Adrenal gland (tissue), 9 donors: ENCODE measurements at regions not wholly inside any gene's neighbourhood (a gene's known extent, or its start where the extent isn't known, plus 50 kb on each side); places are given as distances from the start of the nearest gene placed in this dataset.

ENCODE experiments used
- DNase-seq, 7 donors: peaks; one replicate each; pipeline ENCODE4 v3.0.0-alpha.2; 2019 to 2020
- H3K27ac ChIP-seq, 5 donors: fragments of 200-600 bp; sonication (generic) in 4 of 5; 1 replicate in 3 of 5; 2 replicates in 2 of 5; pipeline versions ENCODE4 v1.5.1 to v1.8.0; 2016 to 2020; ENCODE audit warnings: mild to moderate bottlenecking in 1 of 5
- H3K27me3 ChIP-seq: fragments of 200-600 bp; 2 replicates; pipeline ENCODE4 v1.8.0; 2021
- H3K36me3 ChIP-seq, 2 donors: fragments of 200-600 bp; replicated peaks in 1 of 2; 1 replicate in 1 of 2; 2 replicates in 1 of 2; pipeline versions ENCODE4 v1.5.1 to v1.8.0; 2018 to 2022
- H3K4me1 ChIP-seq, 2 donors: fragments of 200-600 bp; replicated peaks in 1 of 2; 1 replicate in 1 of 2; 2 replicates in 1 of 2; pipeline versions ENCODE4 v1.5.1 to v1.8.0; 2018 to 2021
- H3K4me3 ChIP-seq, 4 donors: fragments of 200-600 bp; sonication (generic) in 3 of 4; one replicate each; pipeline ENCODE4 v1.5.1; 2016 to 2018
- H3K9me3 ChIP-seq, 3 donors: fragments of 200-600 bp; sonication (generic) in 1 of 3; replicated peaks in 1 of 3; 1 replicate in 2 of 3; 2 replicates in 1 of 3; pipeline versions ENCODE4 v1.5.1 to v1.8.0; 2016 to 2021
- CTCF ChIP-seq, 6 experiments: fragments of 450-650 bp in 4 of 6; fragments of 200-600 bp in 2 of 6; sonication (generic) in 1 of 6; IDR thresholded peaks; 1 replicate in 5 of 6; 2 replicates in 1 of 6; pipeline versions ENCODE4 v1.5.1 to v1.8.0; 2016 to 2021; ENCODE audit warnings: antibody characterized with exemption in 6 of 6, mild to moderate bottlenecking in 2 of 6, moderate library complexity in 1 of 6
- POLR2A ChIP-seq, 2 donors: fragments of 450-650 bp; IDR thresholded peaks; one replicate each; pipeline ENCODE4 v1.6.1; 2017; ENCODE audit warnings: antibody characterized with exemption in 2 of 2, mild to moderate bottlenecking in 2 of 2, moderate library complexity in 1 of 2
- WGBS, 4 donors: extraction: QIAGEN DNeasy Blood & Tissue Kit in 2 of 4; methylation state at CpG; one replicate each; pipeline versions ENCODE4 v1.1.5 to v1.1.7; 2013 to 2017; 5-methylcytosine and 5-hydroxymethylcytosine counted together
- intact Hi-C, 2 donors: fragments of 100-400 bp; cut with DNase I; formaldehyde crosslinking; loops; one replicate each; pipeline versions ENCODE4 v1.14.1 to v1.15.0; 2022 to 2023
- donor health status: healthy with polysubstance abuse.
- donor health status: Bipolar disorder and iron deficiency.
- donor health status: DM: yes; HTN: yes; CAD: no.
- donor health status: DM: no; HTN: no; CAD: no.
- donor health status: DM: no; HTN: no; CAD: no.

- H3K27me3 ChIP-seq = no peaks in the 10 kb centered on the region
- H3K36me3 ChIP-seq = no peaks in the 10 kb centered on the region
- no peak overlapping the region for H3K27ac ChIP-seq
- no peak for DNase-seq
- 91 to 95% (median 94%) methylated on average over 2 of the region's 2 CpGs for WGBS, 4 donors
- no peaks in the 10 kb centered on the region for H3K4me1 ChIP-seq
- TF ChIP-seq POLR2A (IDR thresholded peaks at IDR 0.05) (no peak), CTCF (IDR thresholded peaks at IDR 0.05) (no peak)
- no peaks in the 10 kb centered on the region for H3K9me3 ChIP-seq
- no peak overlapping the region for H3K4me3 ChIP-seq
- intact Hi-C loops = no loop called here
Measured at GRCh38 chr21:16406355-16406754, 676.6 kb downstream of the USP25 start.

DNA sequence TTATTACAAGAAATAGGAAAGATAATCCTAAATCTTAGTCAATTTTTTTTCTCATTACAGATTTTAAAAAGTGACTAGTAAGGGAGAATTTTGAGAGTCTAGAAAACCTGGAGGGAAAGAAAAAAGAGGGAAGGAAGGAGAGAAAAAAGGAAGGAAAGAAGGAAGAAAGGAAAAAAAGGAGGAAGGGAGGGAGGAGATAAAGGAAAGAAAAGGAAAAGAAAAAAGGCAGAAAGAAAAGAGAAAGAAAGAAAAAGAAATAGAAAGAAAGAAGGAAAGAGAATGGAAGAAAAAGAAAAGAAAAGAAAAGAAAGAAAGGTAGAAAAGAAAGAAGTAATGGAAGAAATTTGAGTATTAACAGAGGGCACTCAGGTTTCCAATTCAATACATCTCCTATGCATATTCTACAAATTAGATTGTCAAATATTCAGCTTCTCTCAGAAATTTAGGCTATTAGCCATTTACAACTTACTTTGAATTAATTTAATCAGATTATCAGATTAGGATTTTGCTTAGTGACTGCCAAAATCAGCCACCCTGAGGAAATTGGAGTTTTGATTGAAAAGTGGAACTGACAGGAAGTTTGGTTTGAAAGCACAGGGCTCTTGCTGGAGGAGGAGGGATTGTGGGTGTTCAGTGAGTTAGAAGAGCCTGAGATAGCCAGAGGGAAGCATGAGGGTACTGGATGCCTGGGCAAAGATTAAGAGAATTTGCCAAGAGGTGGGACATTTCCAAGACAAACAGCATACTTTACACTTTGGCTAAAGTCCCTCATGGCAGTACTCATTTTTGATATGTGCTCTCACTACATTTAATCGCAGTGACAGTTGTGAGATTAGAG is 677.8 kb downstream of the USP25 start:
- Histone ChIP-seq H3K36me3 (no peaks in the 10 kb centered on the region), H3K27ac (no peak overlapping the region), H3K27me3 (no peaks in the 10 kb centered on the region), H3K4me1 (no peaks in the 10 kb centered on the region), H3K9me3 (no peaks in the 10 kb centered on the region), H3K4me3 (no peak overlapping the region)
- no peak for DNase-seq
- no peak for TF ChIP-seq CTCF (IDR thresholded peaks at IDR 0.05)
- TF ChIP-seq POLR2A (IDR thresholded peaks at IDR 0.05) = no peak
- WGBS, 4 donors = 83 to 93% (median 89%) methylated on average over 1 of the region's 1 CpG
- intact Hi-C loops = no loop called here

DNA sequence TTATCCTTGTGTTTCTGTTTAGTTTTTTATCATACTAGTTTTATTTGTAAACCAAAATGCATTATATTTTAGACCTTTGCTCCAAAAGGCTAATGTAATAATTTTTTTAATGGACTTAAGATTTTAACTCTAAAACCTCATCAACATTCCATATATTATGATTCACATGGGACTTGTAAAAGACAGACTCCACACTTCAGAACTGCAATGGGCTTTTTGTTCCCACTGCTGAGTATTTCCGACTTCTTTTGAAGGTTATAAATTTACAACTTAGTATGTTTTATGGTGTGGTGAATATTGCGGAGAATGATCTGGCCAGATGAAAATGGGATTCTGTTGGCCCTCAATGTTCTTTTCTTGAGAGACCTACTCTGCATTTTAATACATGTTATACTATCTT is 678.5 kb downstream of the USP25 start:
- intact Hi-C loops = no loop called here
- H3K9me3 ChIP-seq = no peaks in the 10 kb centered on the region
- no peak for DNase-seq
- H3K27me3 ChIP-seq = no peaks in the 10 kb centered on the region
- H3K27ac ChIP-seq = no peak overlapping the region
- 89 to 91% (median 91%) methylated on average over 2 of the region's 2 CpGs for WGBS, 4 donors
- H3K36me3 ChIP-seq = no peaks in the 10 kb centered on the region
- H3K4me1 ChIP-seq = no peaks in the 10 kb centered on the region
- TF ChIP-seq CTCF (IDR thresholded peaks at IDR 0.05) (no peak), POLR2A (IDR thresholded peaks at IDR 0.05) (no peak)
- H3K4me3 ChIP-seq = no peak overlapping the region

DNA sequence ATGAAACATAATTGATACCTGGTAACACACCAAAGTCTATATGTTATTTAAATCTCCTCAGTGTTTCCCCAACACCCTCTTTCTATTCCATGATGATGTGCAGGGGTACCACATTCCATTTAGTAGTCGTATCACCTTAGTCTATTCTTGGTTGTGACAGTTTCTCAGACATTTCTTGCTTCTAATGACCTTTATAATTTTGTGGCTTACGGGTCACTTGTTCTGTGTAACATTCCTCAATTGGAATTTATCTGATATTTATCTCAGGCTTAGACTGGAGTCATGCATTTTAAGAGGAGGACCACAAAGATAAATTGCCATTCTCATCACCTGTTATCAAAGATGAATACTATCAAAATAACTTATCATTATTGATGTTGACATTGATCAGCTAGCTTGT is 679.6 kb downstream of the USP25 start:
- DNase-seq = no peak
- no peak for TF ChIP-seq POLR2A (IDR thresholded peaks at IDR 0.05)
- no peak for TF ChIP-seq CTCF (IDR thresholded peaks at IDR 0.05)
- Histone ChIP-seq H3K4me3 (no peak overlapping the region), H3K36me3 (no peaks in the 10 kb centered on the region), H3K4me1 (no peaks in the 10 kb centered on the region), H3K27ac (no peak overlapping the region), H3K9me3 (no peaks in the 10 kb centered on the region), H3K27me3 (no peaks in the 10 kb centered on the region)
- intact Hi-C loops = no loop called here
- WGBS, 4 donors = 78 to 97% (median 93%) methylated on average over 2 of the region's 2 CpGs
